Suprapubic skin (tissue), 4 donors: ENCODE measurements at regions not wholly inside any gene's neighbourhood (a gene's known extent, or its start where the extent isn't known, plus 50 kb on each side); places are given as distances from the start of the nearest gene placed in this dataset.

ENCODE experiments used
- EP300 ChIP-seq: sonication (generic); formaldehyde crosslinking; IDR thresholded peaks from one replicate; pipeline ENCODE4 v1.6.1; 2017; ENCODE audit warnings: antibody characterized with exemption
- POLR2A ChIP-seq, 2 donors: fragments of 450-650 bp; IDR thresholded peaks; one replicate each; pipeline ENCODE4 v1.6.1; 2017; ENCODE audit warnings: antibody characterized with exemption in 2 of 2, mild to moderate bottlenecking in 2 of 2, moderate library complexity in 2 of 2
- POLR2AphosphoS5 ChIP-seq, 3 donors: sonication (generic); formaldehyde crosslinking; IDR thresholded peaks; one replicate each; pipeline ENCODE4 v1.6.1; 2017; ENCODE audit warnings: antibody characterized with exemption in 3 of 3
- TF ChIP-seq, protein P1 (sequence below), 2 donors: fragments of 200-600 bp in 1 of 2; fragments of 450-650 bp in 1 of 2; sonication (generic) in 1 of 2; IDR thresholded peaks; one replicate each; pipeline ENCODE4 v1.5.1; 2016 to 2019; ENCODE audit warnings: antibody characterized with exemption in 2 of 2, mild to moderate bottlenecking in 1 of 2, moderate library complexity in 1 of 2

GRCh38 chr12:18946106-18946505, 183.4 kb upstream of the PLEKHA5 start:
- TF ChIP-seq, protein P1, sequence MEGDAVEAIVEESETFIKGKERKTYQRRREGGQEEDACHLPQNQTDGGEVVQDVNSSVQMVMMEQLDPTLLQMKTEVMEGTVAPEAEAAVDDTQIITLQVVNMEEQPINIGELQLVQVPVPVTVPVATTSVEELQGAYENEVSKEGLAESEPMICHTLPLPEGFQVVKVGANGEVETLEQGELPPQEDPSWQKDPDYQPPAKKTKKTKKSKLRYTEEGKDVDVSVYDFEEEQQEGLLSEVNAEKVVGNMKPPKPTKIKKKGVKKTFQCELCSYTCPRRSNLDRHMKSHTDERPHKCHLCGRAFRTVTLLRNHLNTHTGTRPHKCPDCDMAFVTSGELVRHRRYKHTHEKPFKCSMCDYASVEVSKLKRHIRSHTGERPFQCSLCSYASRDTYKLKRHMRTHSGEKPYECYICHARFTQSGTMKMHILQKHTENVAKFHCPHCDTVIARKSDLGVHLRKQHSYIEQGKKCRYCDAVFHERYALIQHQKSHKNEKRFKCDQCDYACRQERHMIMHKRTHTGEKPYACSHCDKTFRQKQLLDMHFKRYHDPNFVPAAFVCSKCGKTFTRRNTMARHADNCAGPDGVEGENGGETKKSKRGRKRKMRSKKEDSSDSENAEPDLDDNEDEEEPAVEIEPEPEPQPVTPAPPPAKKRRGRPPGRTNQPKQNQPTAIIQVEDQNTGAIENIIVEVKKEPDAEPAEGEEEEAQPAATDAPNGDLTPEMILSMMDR (IDR thresholded peaks at IDR 0.05), result no peak
- TF ChIP-seq POLR2A (IDR thresholded peaks at IDR 0.05) (no peak), EP300 (no peak), POLR2AphosphoS5 (IDR thresholded peaks at IDR 0.05) (no peak)
